SK-N-SH (cell line): ENCODE measurements at regions not wholly inside any gene's neighbourhood (a gene's known extent, or its start where the extent isn't known, plus 50 kb on each side); places are given as distances from the start of the nearest gene placed in this dataset.

ENCODE experiments used
- CTCF ChIA-PET: fragments of 300-600, 350-600 bp; formaldehyde crosslinking; extraction: SDS; loops from one replicate; lab custom pipeline; 2021; lab: Yijun Ruan, JAX
- POLR2A ChIA-PET: fragments of 350-600 bp; sonication (Branson Sonifier 250); formaldehyde crosslinking; extraction: SDS; loops from one replicate; lab custom pipeline; 2020; ENCODE audit warnings: antibody characterized with exemption, inconsistent platforms; lab: Yijun Ruan, JAX
- DNase-seq: peaks from one replicate; pipeline ENCODE4 v3.0.0; 2012
- H2AFZ ChIP-seq: fragments of 200-600 bp; sonication (generic); 2 replicates; pipeline ENCODE4 v1.8.1; 2016; ENCODE audit warnings: antibody characterized with exemption, mild to moderate bottlenecking, low read depth
- H3F3A ChIP-seq: fragments of 200-600 bp; sonication (generic); replicated peaks from 2 replicates; pipeline ENCODE3; 2016; ENCODE audit warnings: antibody characterized with exemption, mild to moderate bottlenecking; ENCODE audit not compliant: insufficient read depth
- H3K27ac ChIP-seq, 2 experiments: fragments of 200-500 bp in 1 of 2; fragments of 200-600 bp in 1 of 2; sonication (Bioruptor generic) in 1 of 2; sonication (generic), shearing (Covaris generic) in 1 of 2; 2 replicates each; pipeline versions ENCODE4 v1.5.1 to v1.6.1; 2014 to 2016; ENCODE audit warnings: low read depth in 2 of 2, inconsistent platforms in 1 of 2, low read length in 1 of 2, mild to moderate bottlenecking in 1 of 2, mixed read lengths in 1 of 2
- H3K27me3 ChIP-seq: fragments of 200-600 bp; sonication (generic), shearing (Covaris generic); 2 replicates; pipeline ENCODE4 v1.6.1; 2016; ENCODE audit warnings: mixed run types; ENCODE audit not compliant: insufficient read depth
- H3K36me3 ChIP-seq, 2 experiments: fragments of 200-500 bp in 1 of 2; fragments of 200-600 bp in 1 of 2; sonication (Bioruptor generic) in 1 of 2; sonication (generic) in 1 of 2; replicated peaks in 1 of 2; 2 replicates each; pipeline versions ENCODE3 to v1.5.1; 2014 to 2016; ENCODE audit warnings: low read length in 1 of 2, mild to moderate bottlenecking in 1 of 2; ENCODE audit not compliant: insufficient read depth in 2 of 2, control insufficient read depth in 1 of 2
- H3K4me1 ChIP-seq, 2 experiments: fragments of 200-500 bp in 1 of 2; fragments of 200-600 bp in 1 of 2; sonication (Bioruptor generic) in 1 of 2; sonication (generic), shearing (Covaris generic) in 1 of 2; 2 replicates each; pipeline versions ENCODE4 v1.5.1 to v1.6.1; 2014 to 2016; ENCODE audit warnings: low read depth in 1 of 2, low read length in 1 of 2, mixed run types in 1 of 2; ENCODE audit not compliant: insufficient read depth in 2 of 2, control insufficient read depth in 1 of 2
- H3K4me2 ChIP-seq: fragments of 200-600 bp; sonication (generic), shearing (Covaris generic); 2 replicates; pipeline ENCODE4 v1.6.1; 2017; ENCODE audit warnings: mixed run types
- H3K4me3 ChIP-seq, 2 experiments: fragments of 200-500 bp in 1 of 2; fragments of 200-600 bp in 1 of 2; sonication (Bioruptor generic) in 1 of 2; sonication (generic), shearing (Covaris generic) in 1 of 2; 2 replicates each; pipeline versions ENCODE4 v1.5.1 to v1.8.1; 2014 to 2016; ENCODE audit warnings: low read depth in 2 of 2, inconsistent platforms in 1 of 2, low read length in 1 of 2, mild to moderate bottlenecking in 1 of 2, mixed read lengths in 1 of 2, moderate library complexity in 1 of 2
- H3K79me2 ChIP-seq: fragments of 200-600 bp; sonication (generic); 2 replicates; pipeline ENCODE4 v1.8.1; 2017; ENCODE audit warnings: mild to moderate bottlenecking; ENCODE audit not compliant: insufficient read depth
- H3K9ac ChIP-seq: fragments of 200-600 bp; sonication (generic); 2 replicates; pipeline ENCODE4 v1.6.1; 2017; ENCODE audit warnings: mixed run types
- H3K9me2 ChIP-seq: fragments of 200-600 bp; sonication (generic); 2 replicates; pipeline ENCODE4 v1.6.1; 2017; ENCODE audit warnings: mixed run types
- H3K9me3 ChIP-seq: fragments of 200-600 bp; sonication (generic); 2 replicates; pipeline ENCODE4 v1.6.1; 2017; ENCODE audit warnings: mixed run types, mild to moderate bottlenecking, moderate library complexity
- H4K20me1 ChIP-seq: fragments of 200-600 bp; sonication (generic); 2 replicates; pipeline ENCODE4 v1.6.1; 2017; ENCODE audit warnings: mild to moderate bottlenecking, mixed run types; ENCODE audit not compliant: insufficient read depth
- CHD2 ChIP-seq: fragments of 150-350 bp; IDR thresholded peaks from 2 replicates; pipeline ENCODE4 v1.6.1; 2018; ENCODE audit warnings: low read length; ENCODE audit not compliant: partially characterized antibody
- FOSL2 ChIP-seq: IDR thresholded peaks from 2 replicates; pipeline ENCODE4 v1.4.0; 2012; ENCODE audit warnings: low read depth, mild to moderate bottlenecking, moderate library complexity, borderline replicate concordance
- FOXJ3 ChIP-seq: sonication (generic); formaldehyde crosslinking; IDR thresholded peaks from 2 replicates; pipeline ENCODE4 v1.5.1; 2020; ENCODE audit warnings: mild to moderate bottlenecking, missing genetic modification reagents
- JUND ChIP-seq: IDR thresholded peaks from 2 replicates; pipeline ENCODE4 v1.4.0; 2012
- MEF2A ChIP-seq: IDR thresholded peaks from 2 replicates; pipeline ENCODE4 v1.4.0; 2012; ENCODE audit warnings: low read depth, borderline replicate concordance
- MXI1 ChIP-seq: IDR thresholded peaks from 2 replicates; pipeline ENCODE4 v1.6.1; 2012; ENCODE audit warnings: mild to moderate bottlenecking, low read depth, low read length, improper control_type of control experiment
- RAD21 ChIP-seq: IDR thresholded peaks from 2 replicates; pipeline ENCODE4 v1.6.1; 2012; ENCODE audit warnings: mild to moderate bottlenecking, low read length
- SIN3A ChIP-seq: IDR thresholded peaks from 2 replicates; pipeline ENCODE4 v1.6.1; 2012; ENCODE audit warnings: low read depth, mild to moderate bottlenecking, low read length, moderate library complexity, borderline replicate concordance
- TAF1 ChIP-seq: IDR thresholded peaks from 2 replicates; pipeline ENCODE4 v1.6.1; 2012; ENCODE audit warnings: low read depth, mild to moderate bottlenecking, low read length, moderate library complexity, borderline replicate concordance
- WGBS: methylation state at CpG from one replicate; pipeline ENCODE4 v1.1.6; 2017; ENCODE audit warnings: low lambda C conversion rate; 5-methylcytosine and 5-hydroxymethylcytosine counted together
- TF ChIP-seq, protein P1 (sequence below): IDR thresholded peaks from 2 replicates; pipeline ENCODE4; 2012
- TF ChIP-seq, protein P2 (sequence below): IDR thresholded peaks from 2 replicates; pipeline ENCODE4 v1.4.0; 2012; ENCODE audit warnings: low read depth, borderline replicate concordance
- TF ChIP-seq, protein P3 (sequence below): fragments of 150-350 bp; IDR thresholded peaks from 2 replicates; pipeline ENCODE4 v1.6.1; 2016; ENCODE audit warnings: mild to moderate bottlenecking, low read depth, low read length
- TF ChIP-seq, protein P4 (sequence below): fragments of 200-600 bp; sonication (generic); IDR thresholded peaks from 2 replicates; pipeline ENCODE4 v1.6.1; 2017; ENCODE audit warnings: antibody characterized with exemption, mild to moderate bottlenecking, moderate library complexity
- TF ChIP-seq, protein P5 (sequence below): IDR thresholded peaks from 2 replicates; pipeline ENCODE4 v1.4.0; 2012; ENCODE audit warnings: low read depth, borderline replicate concordance
- TF ChIP-seq, protein P6 (sequence below): IDR thresholded peaks from 2 replicates; pipeline ENCODE4 v1.4.0; 2012; ENCODE audit warnings: low read depth

DNA sequence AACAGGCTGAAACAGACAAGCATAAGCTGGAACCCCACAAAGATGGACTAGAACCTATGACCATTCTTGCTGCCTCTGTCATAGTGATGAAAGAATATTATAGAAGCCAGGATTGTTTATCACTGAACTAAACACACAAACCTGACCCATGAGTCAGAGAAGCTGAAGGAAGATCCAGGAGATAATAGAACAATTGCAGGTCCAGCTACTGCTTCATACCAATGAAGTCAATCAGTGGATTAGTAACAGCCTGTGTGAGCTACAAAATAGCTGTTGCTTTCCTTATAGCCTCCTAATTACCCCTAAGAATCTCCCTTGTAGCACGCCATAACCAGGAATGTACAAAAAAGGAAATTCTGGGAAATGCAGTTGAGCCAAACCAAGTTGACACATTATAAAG, 459.9 kb upstream of the ZNF462 start:
- ChIA-PET CTCF (interaction anchor here (0.6 kb wide), 1 partner anchor 11 kb away, joined by 3 read pairs; no protein-coding TSS in a partner anchor), POLR2A (no interaction called here)
- WGBS, result 43% methylated on average over 1 of the region's 1 CpG
- no peaks in the 10 kb centered on the region for H4K20me1 ChIP-seq
- no peak overlapping the region for H3K27ac ChIP-seq
- H3K36me3 ChIP-seq, result no peaks in the 10 kb centered on the region
- H3K9ac ChIP-seq, result no peak overlapping the region
- no peaks in the 10 kb centered on the region for H3K79me2 ChIP-seq
- DNase-seq, result no peak
- TF ChIP-seq, protein P1, sequence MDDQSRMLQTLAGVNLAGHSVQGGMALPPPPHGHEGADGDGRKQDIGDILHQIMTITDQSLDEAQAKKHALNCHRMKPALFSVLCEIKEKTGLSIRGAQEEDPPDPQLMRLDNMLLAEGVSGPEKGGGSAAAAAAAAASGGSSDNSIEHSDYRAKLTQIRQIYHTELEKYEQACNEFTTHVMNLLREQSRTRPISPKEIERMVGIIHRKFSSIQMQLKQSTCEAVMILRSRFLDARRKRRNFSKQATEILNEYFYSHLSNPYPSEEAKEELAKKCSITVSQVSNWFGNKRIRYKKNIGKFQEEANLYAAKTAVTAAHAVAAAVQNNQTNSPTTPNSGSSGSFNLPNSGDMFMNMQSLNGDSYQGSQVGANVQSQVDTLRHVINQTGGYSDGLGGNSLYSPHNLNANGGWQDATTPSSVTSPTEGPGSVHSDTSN, result no peak
- H2AFZ ChIP-seq, result no peak overlapping the region
- H3K4me3 ChIP-seq, result no peak overlapping the region
- no peaks in the 10 kb centered on the region for H3K4me1 ChIP-seq
- H3K9me2 ChIP-seq, result no peaks in the 10 kb centered on the region
- H3K4me2 ChIP-seq, result no peak overlapping the region
- H3K9me3 ChIP-seq, result no peaks in the 10 kb centered on the region
- no peaks in the 10 kb centered on the region for H3K27me3 ChIP-seq
- H3F3A ChIP-seq, result no peaks in the 10 kb centered on the region

DNA sequence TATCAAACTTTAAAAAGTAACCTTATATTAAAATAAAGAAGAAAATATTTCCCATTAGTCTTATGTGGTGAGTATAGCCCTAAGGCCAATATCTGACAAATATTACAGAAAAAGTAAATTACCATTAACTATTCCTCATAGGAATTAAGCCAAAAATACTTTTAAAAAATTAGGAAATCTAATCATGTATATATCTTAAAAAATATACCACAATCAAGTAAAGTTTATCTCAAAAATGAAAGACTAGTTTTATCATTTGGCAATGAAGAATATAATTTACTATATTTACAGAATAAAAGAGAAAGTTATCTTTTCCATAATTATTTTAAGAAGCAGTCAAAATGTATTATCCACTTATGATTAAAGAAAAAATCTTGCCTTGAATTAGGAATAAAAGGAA, 458.8 kb upstream of the ZNF462 start:
- H3K4me3 ChIP-seq, result no peak overlapping the region
- H3K4me1 ChIP-seq, result no peaks in the 10 kb centered on the region
- DNase-seq, result no peak
- CTCF ChIA-PET, result no interaction called here
- no peaks in the 10 kb centered on the region for H3K79me2 ChIP-seq
- no peaks in the 10 kb centered on the region for H3K9me2 ChIP-seq
- H3K9ac ChIP-seq, result no peak overlapping the region
- H3K27ac ChIP-seq, result no peak overlapping the region
- H3K4me2 ChIP-seq, result no peak overlapping the region
- no peaks in the 10 kb centered on the region for H3K9me3 ChIP-seq
- no peak for TF ChIP-seq MXI1
- no peak for TF ChIP-seq SIN3A
- TF ChIP-seq RAD21, result no peak
- no peak for TF ChIP-seq FOXJ3 (CRISPR knock-in tag)
- TF ChIP-seq CHD2, result no peak
- TF ChIP-seq, protein P2, sequence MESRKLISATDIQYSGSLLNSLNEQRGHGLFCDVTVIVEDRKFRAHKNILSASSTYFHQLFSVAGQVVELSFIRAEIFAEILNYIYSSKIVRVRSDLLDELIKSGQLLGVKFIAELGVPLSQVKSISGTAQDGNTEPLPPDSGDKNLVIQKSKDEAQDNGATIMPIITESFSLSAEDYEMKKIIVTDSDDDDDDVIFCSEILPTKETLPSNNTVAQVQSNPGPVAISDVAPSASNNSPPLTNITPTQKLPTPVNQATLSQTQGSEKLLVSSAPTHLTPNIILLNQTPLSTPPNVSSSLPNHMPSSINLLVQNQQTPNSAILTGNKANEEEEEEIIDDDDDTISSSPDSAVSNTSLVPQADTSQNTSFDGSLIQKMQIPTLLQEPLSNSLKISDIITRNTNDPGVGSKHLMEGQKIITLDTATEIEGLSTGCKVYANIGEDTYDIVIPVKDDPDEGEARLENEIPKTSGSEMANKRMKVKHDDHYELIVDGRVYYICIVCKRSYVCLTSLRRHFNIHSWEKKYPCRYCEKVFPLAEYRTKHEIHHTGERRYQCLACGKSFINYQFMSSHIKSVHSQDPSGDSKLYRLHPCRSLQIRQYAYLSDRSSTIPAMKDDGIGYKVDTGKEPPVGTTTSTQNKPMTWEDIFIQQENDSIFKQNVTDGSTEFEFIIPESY, result no peak
- no peak for TF ChIP-seq MEF2A
- TF ChIP-seq JUND, result no peak
- TF ChIP-seq, protein P3, sequence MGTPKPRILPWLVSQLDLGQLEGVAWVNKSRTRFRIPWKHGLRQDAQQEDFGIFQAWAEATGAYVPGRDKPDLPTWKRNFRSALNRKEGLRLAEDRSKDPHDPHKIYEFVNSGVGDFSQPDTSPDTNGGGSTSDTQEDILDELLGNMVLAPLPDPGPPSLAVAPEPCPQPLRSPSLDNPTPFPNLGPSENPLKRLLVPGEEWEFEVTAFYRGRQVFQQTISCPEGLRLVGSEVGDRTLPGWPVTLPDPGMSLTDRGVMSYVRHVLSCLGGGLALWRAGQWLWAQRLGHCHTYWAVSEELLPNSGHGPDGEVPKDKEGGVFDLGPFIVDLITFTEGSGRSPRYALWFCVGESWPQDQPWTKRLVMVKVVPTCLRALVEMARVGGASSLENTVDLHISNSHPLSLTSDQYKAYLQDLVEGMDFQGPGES, result no peak
- no peak for TF ChIP-seq FOSL2
- TF ChIP-seq, protein P4, sequence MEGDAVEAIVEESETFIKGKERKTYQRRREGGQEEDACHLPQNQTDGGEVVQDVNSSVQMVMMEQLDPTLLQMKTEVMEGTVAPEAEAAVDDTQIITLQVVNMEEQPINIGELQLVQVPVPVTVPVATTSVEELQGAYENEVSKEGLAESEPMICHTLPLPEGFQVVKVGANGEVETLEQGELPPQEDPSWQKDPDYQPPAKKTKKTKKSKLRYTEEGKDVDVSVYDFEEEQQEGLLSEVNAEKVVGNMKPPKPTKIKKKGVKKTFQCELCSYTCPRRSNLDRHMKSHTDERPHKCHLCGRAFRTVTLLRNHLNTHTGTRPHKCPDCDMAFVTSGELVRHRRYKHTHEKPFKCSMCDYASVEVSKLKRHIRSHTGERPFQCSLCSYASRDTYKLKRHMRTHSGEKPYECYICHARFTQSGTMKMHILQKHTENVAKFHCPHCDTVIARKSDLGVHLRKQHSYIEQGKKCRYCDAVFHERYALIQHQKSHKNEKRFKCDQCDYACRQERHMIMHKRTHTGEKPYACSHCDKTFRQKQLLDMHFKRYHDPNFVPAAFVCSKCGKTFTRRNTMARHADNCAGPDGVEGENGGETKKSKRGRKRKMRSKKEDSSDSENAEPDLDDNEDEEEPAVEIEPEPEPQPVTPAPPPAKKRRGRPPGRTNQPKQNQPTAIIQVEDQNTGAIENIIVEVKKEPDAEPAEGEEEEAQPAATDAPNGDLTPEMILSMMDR, result no peak
- TF ChIP-seq TAF1, result no peak
- TF ChIP-seq, protein P5, sequence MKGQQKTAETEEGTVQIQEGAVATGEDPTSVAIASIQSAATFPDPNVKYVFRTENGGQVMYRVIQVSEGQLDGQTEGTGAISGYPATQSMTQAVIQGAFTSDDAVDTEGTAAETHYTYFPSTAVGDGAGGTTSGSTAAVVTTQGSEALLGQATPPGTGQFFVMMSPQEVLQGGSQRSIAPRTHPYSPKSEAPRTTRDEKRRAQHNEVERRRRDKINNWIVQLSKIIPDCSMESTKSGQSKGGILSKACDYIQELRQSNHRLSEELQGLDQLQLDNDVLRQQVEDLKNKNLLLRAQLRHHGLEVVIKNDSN, result no peak
- TF ChIP-seq, protein P6, sequence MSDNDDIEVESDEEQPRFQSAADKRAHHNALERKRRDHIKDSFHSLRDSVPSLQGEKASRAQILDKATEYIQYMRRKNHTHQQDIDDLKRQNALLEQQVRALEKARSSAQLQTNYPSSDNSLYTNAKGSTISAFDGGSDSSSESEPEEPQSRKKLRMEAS, result no peak
- H3F3A ChIP-seq, result no peaks in the 10 kb centered on the region
- no peaks in the 10 kb centered on the region for H3K27me3 ChIP-seq
- no peaks in the 10 kb centered on the region for H3K36me3 ChIP-seq
- no peak overlapping the region for H2AFZ ChIP-seq
- POLR2A ChIA-PET, result no interaction called here
- H4K20me1 ChIP-seq, result no peaks in the 10 kb centered on the region
